Aorta (tissue), 5 donors: ENCODE measurements at regions not wholly inside any gene's neighbourhood (a gene's known extent, or its start where the extent isn't known, plus 50 kb on each side); places are given as distances from the start of the nearest gene placed in this dataset.
"Not testable (repeated sequence)": the region's sequence is repeated elsewhere in the genome, so short reads cannot be mapped to it uniquely, and the experiment has no call there.

ENCODE experiments used
- ATAC-seq: fragments of 200-7000 bp; cut with Tn5 transposase; one replicate; pipeline ENCODE4 v1.9.1; 2022; ENCODE audit warnings: moderate library complexity; ENCODE audit not compliant: low FRiP score
- DNase-seq, 2 donors: peaks; one replicate each; pipeline ENCODE4 v3.0.0-alpha.2; 2020
- H3K27ac ChIP-seq, 2 donors: one replicate each; pipeline ENCODE4 v1.5.1; 2013; ENCODE audit warnings: low read length in 2 of 2, mild to moderate bottlenecking in 2 of 2, moderate library complexity in 2 of 2, control low read depth in 1 of 2, inconsistent platforms in 1 of 2, low read depth in 1 of 2
- H3K27me3 ChIP-seq, 2 donors: one replicate each; pipeline ENCODE4 v1.6.1; 2013; ENCODE audit warnings: control low read depth in 1 of 2, low read length in 1 of 2, mild to moderate bottlenecking in 1 of 2, moderate library complexity in 1 of 2; ENCODE audit not compliant: insufficient read depth in 2 of 2, control insufficient read depth in 1 of 2
- H3K36me3 ChIP-seq, 2 donors: one replicate each; pipeline ENCODE4 v1.6.1; 2013; ENCODE audit warnings: control low read depth in 1 of 2, low read length in 1 of 2, mild to moderate bottlenecking in 1 of 2; ENCODE audit not compliant: insufficient read depth in 2 of 2, control insufficient read depth in 1 of 2
- H3K4me1 ChIP-seq, 2 donors: one replicate each; pipeline ENCODE4 v1.6.1; 2013; ENCODE audit warnings: low read length in 2 of 2, control low read depth in 1 of 2, mild to moderate bottlenecking in 1 of 2, moderate library complexity in 1 of 2; ENCODE audit not compliant: insufficient read depth in 2 of 2, control insufficient read depth in 1 of 2
- H3K4me3 ChIP-seq, 2 donors: one replicate each; pipeline ENCODE4 v1.5.1; 2013; ENCODE audit warnings: low read length in 2 of 2, control low read depth in 1 of 2, mild to moderate bottlenecking in 1 of 2
- H3K9me3 ChIP-seq: one replicate; pipeline ENCODE4 v1.6.1; 2013; ENCODE audit warnings: mild to moderate bottlenecking, low read length; ENCODE audit not compliant: control insufficient read depth
- WGBS, 2 donors: extraction: QIAGEN DNeasy Blood & Tissue Kit; methylation state at CpG; one replicate each; pipeline ENCODE4 v1.1.7; 2013; 5-methylcytosine and 5-hydroxymethylcytosine counted together
- intact Hi-C, 2 donors: fragments of 100-400 bp; cut with DNase I; formaldehyde crosslinking; loops; one replicate each; pipeline versions ENCODE4 v1.14.2 to v1.15.0; 2022
- donor health status: healthy with polysubstance abuse.
- donor health status: Bipolar disorder and iron deficiency.
- donor health status: DM: no; HTN: no; CAD: no.
- donor health status: DM: no; HTN: no; CAD: no.
- donor health status: DM: yes; HTN: yes; CAD: no.

GRCh38 chr17:55978578-55978977, 174.7 kb upstream of the ANKFN1 start:
- ATAC-seq = no peak
- 69 to 82% methylated on average over 1 of the region's 1 CpG for WGBS, 2 donors

GRCh38 chr17:55983096-55983495, 170.2 kb upstream of the ANKFN1 start:
- ATAC-seq (no peak), DNase-seq (no peak)
- intact Hi-C loops = no loop called here
- Histone ChIP-seq H3K4me3 (no peak overlapping the region), H3K4me1 (no peaks in the 10 kb centered on the region), H3K27me3 (no peaks in the 10 kb centered on the region), H3K36me3 (no peaks in the 10 kb centered on the region), H3K27ac (no peak overlapping the region), H3K9me3 (no peaks in the 10 kb centered on the region)
- 73 to 76% methylated on average over 3 of the region's 3 CpGs for WGBS, 2 donors

More at GRCh38 chr17:55978578-55978977, 174.7 kb upstream of the ANKFN1 start:
- Histone ChIP-seq H3K27ac (no peak overlapping the region), H3K9me3 (no peaks in the 10 kb centered on the region), H3K4me3 (no peak overlapping the region), H3K36me3 (no peaks in the 10 kb centered on the region), H3K27me3 (no peaks in the 10 kb centered on the region), H3K4me1 (no peaks in the 10 kb centered on the region)
- DNase-seq = no peak
- intact Hi-C loops = no loop called here

- Histone ChIP-seq H3K36me3 (no peaks in the 10 kb centered on the region), H3K27ac (no peak overlapping the region), H3K4me3 (no peak overlapping the region), H3K9me3 (no peaks in the 10 kb centered on the region), H3K4me1 (no peaks in the 10 kb centered on the region), H3K27me3 (no peaks in the 10 kb centered on the region)
- DNase-seq = no peak
- WGBS, 2 donors = 82 to 83% methylated on average over 4 of the region's 4 CpGs
- ATAC-seq = no peak
- intact Hi-C loops = no loop called here
Measured at GRCh38 chr17:55986817-55987216, 166.5 kb upstream of the ANKFN1 start.

GRCh38 chr17:55988861-55989260, 164.4 kb upstream of the ANKFN1 start:
- 71 to 72% methylated on average over 3 of the region's 3 CpGs for WGBS, 2 donors
- DNase-seq (no peak), ATAC-seq (no peak)
- Histone ChIP-seq H3K4me1 (no peaks in the 10 kb centered on the region), H3K9me3 (no peaks in the 10 kb centered on the region), H3K27me3 (no peaks in the 10 kb centered on the region), H3K4me3 (no peak overlapping the region), H3K27ac (no peak overlapping the region), H3K36me3 (no peaks in the 10 kb centered on the region)
- intact Hi-C loops = no loop called here

GRCh38 chr17:55990332-55991006, 162.8 kb upstream of the ANKFN1 start:
- Histone ChIP-seq H3K27ac (no peak overlapping the region), H3K27me3 (no peaks in the 10 kb centered on the region), H3K4me3 (no peak overlapping the region), H3K9me3 (no peaks in the 10 kb centered on the region), H3K4me1 (no peaks in the 10 kb centered on the region), H3K36me3 (no peaks in the 10 kb centered on the region)
- 24 to 27% methylated on average over 10 of the region's 10 CpGs for WGBS, 2 donors
- no peak for ATAC-seq
- DNase-seq = no peak
- intact Hi-C loops = no loop called here

GRCh38 chr17:55996826-55997225, 156.4 kb upstream of the ANKFN1 start:
- H3K27me3 ChIP-seq = no peaks in the 10 kb centered on the region
- no peak overlapping the region for H3K27ac ChIP-seq
- 48 to 64% methylated on average over 2 of the region's 2 CpGs for WGBS, 2 donors
- no peak overlapping the region for H3K4me3 ChIP-seq
- intact Hi-C loops = no loop called here
- no peaks in the 10 kb centered on the region for H3K9me3 ChIP-seq
- ATAC-seq (no peak), DNase-seq (no peak)
- H3K36me3 ChIP-seq = no peaks in the 10 kb centered on the region
- no peaks in the 10 kb centered on the region for H3K4me1 ChIP-seq

- H3K36me3 ChIP-seq = no peaks in the 10 kb centered on the region
- intact Hi-C loops = no loop called here
- no peak for DNase-seq
- no peaks in the 10 kb centered on the region for H3K9me3 ChIP-seq
- WGBS, 2 donors = 81 to 83% methylated on average over 3 of the region's 3 CpGs
- H3K4me1 ChIP-seq = no peaks in the 10 kb centered on the region
- H3K27ac ChIP-seq = no peak overlapping the region
- no peak for ATAC-seq
- H3K4me3 ChIP-seq = no peak overlapping the region
- no peaks in the 10 kb centered on the region for H3K27me3 ChIP-seq
Measured at GRCh38 chr17:56000411-56000810, 152.9 kb upstream of the ANKFN1 start.

GRCh38 chr17:56002656-56003055, 150.6 kb upstream of the ANKFN1 start:
- H3K27ac ChIP-seq, H3K9me3 ChIP-seq, H3K36me3 ChIP-seq, DNase-seq, H3K4me1 ChIP-seq, intact Hi-C loops, H3K27me3 ChIP-seq, ATAC-seq, H3K4me3 ChIP-seq: not testable (repeated sequence)
- 76 to 83% methylated on average over 8 of the region's 8 CpGs for WGBS, 2 donors

GRCh38 chr17:56009795-56010651, 143.3 kb upstream of the ANKFN1 start:
- 53 to 55% methylated on average over 5 of the region's 5 CpGs for WGBS, 2 donors
- no peak for DNase-seq
- H3K4me1 ChIP-seq = no peaks in the 10 kb centered on the region
- no peak overlapping the region for H3K4me3 ChIP-seq
- no peak for ATAC-seq
- H3K27me3 ChIP-seq = no peaks in the 10 kb centered on the region
- intact Hi-C loops = no loop called here
- H3K27ac ChIP-seq = no peak overlapping the region
- peaks cover 3% of the 10 kb centered on the region for H3K9me3 ChIP-seq
- H3K36me3 ChIP-seq = no peaks in the 10 kb centered on the region
